Liver (tissue), 8 donors: ENCODE measurements at regions not wholly inside any gene's neighbourhood (a gene's known extent, or its start where the extent isn't known, plus 50 kb on each side); places are given as distances from the start of the nearest gene placed in this dataset.
"Not testable (repeated sequence)": the region's sequence is repeated elsewhere in the genome, so short reads cannot be mapped to it uniquely, and the experiment has no call there.

Source experiments
- DNase-seq: peaks from one replicate; pipeline ENCODE4 v3.0.0-alpha.2; 2017; ENCODE audit warnings: low spot score
- H3K27ac ChIP-seq, 2 donors: one replicate each; pipeline ENCODE4 v1.7.0; 2013; ENCODE audit warnings: inconsistent platforms in 2 of 2, low read length in 2 of 2, control low read depth in 1 of 2, low read depth in 1 of 2, mild to moderate bottlenecking in 1 of 2
- H3K27me3 ChIP-seq, 4 donors: one replicate each; pipeline versions ENCODE4 v1.6.1 to v1.7.0; 2013; ENCODE audit warnings: low read length in 3 of 4, inconsistent platforms in 1 of 4, mild to moderate bottlenecking in 1 of 4, moderate library complexity in 1 of 4; ENCODE audit not compliant: control insufficient read depth in 4 of 4, insufficient read depth in 4 of 4
- H3K36me3 ChIP-seq, 4 donors: one replicate each; pipeline versions ENCODE4 v1.6.1 to v1.7.0; 2013; ENCODE audit warnings: low read length in 3 of 4, mild to moderate bottlenecking in 3 of 4, low read depth in 1 of 4, moderate library complexity in 1 of 4; ENCODE audit not compliant: control insufficient read depth in 4 of 4, insufficient read depth in 3 of 4
- H3K4me1 ChIP-seq, 4 donors: one replicate each; pipeline versions ENCODE4 v1.6.1 to v1.7.0; 2013; ENCODE audit warnings: low read length in 3 of 4, mild to moderate bottlenecking in 3 of 4, moderate library complexity in 1 of 4; ENCODE audit not compliant: control insufficient read depth in 4 of 4, insufficient read depth in 4 of 4
- H3K4me3 ChIP-seq, 3 donors: one replicate each; pipeline versions ENCODE4 v1.6.1 to v1.7.0; 2013; ENCODE audit warnings: low read length in 3 of 3, control low read depth in 1 of 3, low read depth in 1 of 3, mild to moderate bottlenecking in 1 of 3
- H3K9ac ChIP-seq, 2 donors: one replicate each; pipeline ENCODE4 v1.7.0; 2013; ENCODE audit warnings: low read length in 2 of 2, mild to moderate bottlenecking in 2 of 2, moderate library complexity in 2 of 2, control low read depth in 1 of 2, low read depth in 1 of 2
- H3K9me3 ChIP-seq, 4 donors: one replicate each; pipeline versions ENCODE4 v1.6.1 to v1.7.0; 2013; ENCODE audit warnings: low read length in 3 of 4; ENCODE audit not compliant: control insufficient read depth in 4 of 4
- CTCF ChIP-seq: fragments of 150-350 bp; IDR thresholded peaks from 2 replicates; pipeline ENCODE4 v1.5.1; 2017; ENCODE audit warnings: improper control_type of control experiment, low read depth, low read length; ENCODE audit not compliant: missing input control
- EGR1 ChIP-seq, 2 donors: IDR thresholded peaks; 2 replicates each; pipeline ENCODE4 v1.6.1; 2016 to 2018; ENCODE audit warnings: antibody characterized with exemption in 2 of 2, low read depth in 2 of 2
- FOXA1 ChIP-seq: IDR thresholded peaks from 2 replicates; pipeline ENCODE4 v1.6.1; 2016; ENCODE audit warnings: antibody characterized with exemption
- FOXA2 ChIP-seq: IDR thresholded peaks from 2 replicates; pipeline ENCODE4 v1.6.1; 2016; ENCODE audit warnings: antibody characterized with exemption
- GABPA ChIP-seq, 2 donors: IDR thresholded peaks in 1 of 2; conservative IDR thresholded peaks in 1 of 2; 2 replicates each; pipeline ENCODE4 v1.6.1; 2016; ENCODE audit warnings: antibody characterized with exemption in 2 of 2, mild to moderate bottlenecking in 1 of 2, moderate library complexity in 1 of 2
- HNF4A ChIP-seq, 2 donors: conservative IDR thresholded peaks; 2 replicates each; pipeline ENCODE4 v1.6.1; 2016; ENCODE audit warnings: antibody characterized with exemption in 2 of 2, mild to moderate bottlenecking in 2 of 2
- JUND ChIP-seq, 2 donors: IDR thresholded peaks; 2 replicates each; pipeline ENCODE4 v1.6.1; 2016; ENCODE audit warnings: antibody characterized with exemption in 2 of 2
- MAX ChIP-seq: IDR thresholded peaks from 2 replicates; pipeline ENCODE4 v1.6.1; 2016; ENCODE audit warnings: antibody characterized with exemption
- NR2F2 ChIP-seq: IDR thresholded peaks from 2 replicates; pipeline ENCODE4 v1.6.1; 2016; ENCODE audit warnings: antibody characterized with exemption
- RXRA ChIP-seq, 2 donors: IDR thresholded peaks; 2 replicates each; pipeline ENCODE4 v1.6.1; 2017 to 2018; ENCODE audit warnings: antibody characterized with exemption in 2 of 2, mild to moderate bottlenecking in 1 of 2
- SP1 ChIP-seq: IDR thresholded peaks from 2 replicates; pipeline ENCODE4 v1.6.1; 2018; ENCODE audit warnings: antibody characterized with exemption, mild to moderate bottlenecking
- TAF1 ChIP-seq: conservative IDR thresholded peaks from 2 replicates; pipeline ENCODE4 v1.6.1; 2016; ENCODE audit warnings: antibody characterized with exemption, mild to moderate bottlenecking
- YY1 ChIP-seq: IDR thresholded peaks from 2 replicates; pipeline ENCODE4 v1.6.1; 2016; ENCODE audit warnings: antibody characterized with exemption, mild to moderate bottlenecking
- ZBTB33 ChIP-seq: IDR thresholded peaks from 2 replicates; pipeline ENCODE4 v1.6.1; 2016; ENCODE audit warnings: antibody characterized with exemption
- WGBS: extraction: QIAGEN DNeasy Blood & Tissue Kit; methylation state at CpG from one replicate; pipeline ENCODE4 v1.1.7; 2013; 5-methylcytosine and 5-hydroxymethylcytosine counted together
- donor health status: healthy.
- donor health status: healthy.
- donor health status: healthy.
- donor health status: healthy.
- donor health status: healthy.

- WGBS: 43% methylated on average over 3 of the region's 3 CpGs
- DNase-seq, H3K9me3 ChIP-seq, H3K36me3 ChIP-seq, H3K27me3 ChIP-seq, H3K9ac ChIP-seq, H3K27ac ChIP-seq, H3K4me3 ChIP-seq, H3K4me1 ChIP-seq: not testable (repeated sequence)
These were observed 454.5 kb upstream of the FAM174A start for GRCh38 chr5:100080703-100081102.

GRCh38 chr5:100079163-100079562 lies 456.0 kb upstream of the FAM174A start:
- not testable (repeated sequence) for H3K36me3 ChIP-seq, DNase-seq, H3K9me3 ChIP-seq, H3K4me1 ChIP-seq, H3K4me3 ChIP-seq, H3K27me3 ChIP-seq, H3K27ac ChIP-seq, H3K9ac ChIP-seq
- 40% methylated on average over 1 of the region's 1 CpG for WGBS

GRCh38 chr5:100066020-100066419 lies 469.2 kb upstream of the FAM174A start:
- H3K4me1 ChIP-seq, H3K9me3 ChIP-seq, H3K4me3 ChIP-seq, DNase-seq, H3K27me3 ChIP-seq, H3K9ac ChIP-seq, H3K36me3 ChIP-seq, H3K27ac ChIP-seq: not testable (repeated sequence)
- 91% methylated on average over 16 of the region's 17 CpGs for WGBS

- no peaks in the 10 kb centered on the region for H3K36me3 ChIP-seq
- TF ChIP-seq TAF1: no peak
- no peak for TF ChIP-seq EGR1 (IDR thresholded peaks at IDR 0.05; ENCODE audit: low read depth in 2 of 2)
- no peak for TF ChIP-seq NR2F2
- no peak for TF ChIP-seq FOXA1
- no peak for TF ChIP-seq MAX
- TF ChIP-seq RXRA (IDR thresholded peaks at IDR 0.05): no peak
- TF ChIP-seq SP1: no peak
- no peak for TF ChIP-seq YY1
- no peak for TF ChIP-seq JUND (IDR thresholded peaks at IDR 0.05)
- no peak for DNase-seq
- no peaks in the 10 kb centered on the region for H3K9me3 ChIP-seq
- WGBS: 75% methylated on average over 2 of the region's 2 CpGs
- no peaks in the 10 kb centered on the region for H3K27me3 ChIP-seq
- no peak overlapping the region for H3K9ac ChIP-seq
- no peaks in the 10 kb centered on the region for H3K4me1 ChIP-seq
- H3K4me3 ChIP-seq: no peak overlapping the region
- H3K27ac ChIP-seq: no peak overlapping the region
These were observed 491.7 kb upstream of the FAM174A start for GRCh38 chr5:100043475-100043874.

- Histone ChIP-seq H3K4me3 (no peak overlapping the region), H3K9me3 (no peaks in the 10 kb centered on the region), H3K27ac (no peak overlapping the region), H3K27me3 (peaks cover 0 to 2% (median 0%) of the 10 kb centered on the region in 4 donors), H3K9ac (no peak overlapping the region), H3K4me1 (no peaks in the 10 kb centered on the region), H3K36me3 (no peaks in the 10 kb centered on the region)
- 63% methylated on average over 2 of the region's 2 CpGs for WGBS
- no peak for DNase-seq
- no peak for TF ChIP-seq CTCF
- TF ChIP-seq YY1: no peak
- no peak for TF ChIP-seq GABPA (IDR thresholded peaks at IDR 0.05 in 1 of 2, conservative IDR thresholded peaks at IDR 0.05 in 1 of 2)
- no peak for TF ChIP-seq MAX
- TF ChIP-seq TAF1: no peak
- TF ChIP-seq HNF4A (conservative IDR thresholded peaks at IDR 0.05): no peak
- no peak for TF ChIP-seq FOXA1
- no peak for TF ChIP-seq SP1
- TF ChIP-seq EGR1 (IDR thresholded peaks at IDR 0.05; ENCODE audit: low read depth in 2 of 2): no peak
- TF ChIP-seq FOXA2: no peak
- TF ChIP-seq ZBTB33: no peak
These were observed 508.6 kb upstream of the FAM174A start for GRCh38 chr5:100026606-100027005.
